Uterus (tissue), 2 donors: ENCODE measurements at regions not wholly inside any gene's neighbourhood (a gene's known extent, or its start where the extent isn't known, plus 50 kb on each side); places are given as distances from the start of the nearest gene placed in this dataset.

Experiments used
- CTCF ChIP-seq, 4 experiments: fragments of 200-600 bp in 2 of 4; fragments of 450-650 bp in 2 of 4; sonication (generic) in 2 of 4; IDR thresholded peaks; one replicate each; pipeline ENCODE4 v1.5.1; 2016 to 2019; ENCODE audit warnings: antibody characterized with exemption in 4 of 4, mild to moderate bottlenecking in 2 of 4, moderate library complexity in 1 of 4
- POLR2A ChIP-seq, 2 donors: fragments of 450-650 bp; IDR thresholded peaks; one replicate each; pipeline ENCODE4 v1.6.1; 2016; ENCODE audit warnings: antibody characterized with exemption in 2 of 2, mild to moderate bottlenecking in 1 of 2, moderate library complexity in 1 of 2

DNA sequence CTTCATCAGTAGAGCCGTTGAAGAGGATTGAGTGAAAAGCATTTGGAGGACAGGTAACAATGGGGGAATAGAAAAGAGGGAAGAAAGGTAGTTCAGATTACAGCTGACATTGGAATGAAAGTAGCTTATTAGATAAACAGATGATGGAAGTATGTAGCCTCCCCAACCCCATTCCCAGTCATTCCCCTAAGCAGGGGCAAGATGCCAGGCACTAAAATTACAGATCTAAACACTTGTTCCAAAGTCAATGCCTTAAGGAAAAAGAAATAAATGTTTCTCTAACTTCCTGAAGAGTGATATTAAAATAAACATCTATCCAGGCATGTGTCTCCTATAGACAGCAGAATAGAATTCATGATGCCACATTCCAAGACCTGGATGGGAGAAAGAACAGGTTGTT is 350.8 kb downstream of the PDGFC start:
- TF ChIP-seq CTCF (IDR thresholded peaks at IDR 0.05) (no peak), POLR2A (IDR thresholded peaks at IDR 0.05) (no peak)
